Esophagus squamous epithelium (tissue), 4 donors: ENCODE measurements at regions not wholly inside any gene's neighbourhood (a gene's known extent, or its start where the extent isn't known, plus 50 kb on each side); places are given as distances from the start of the nearest gene placed in this dataset.

Experiments used
- CTCF ChIP-seq, 6 experiments: fragments of 450-650 bp in 4 of 6; fragments of 200-600 bp in 2 of 6; sonication (generic) in 2 of 6; IDR thresholded peaks; one replicate each; pipeline ENCODE4 v1.5.1; 2016 to 2019; ENCODE audit warnings: antibody characterized with exemption in 6 of 6, mild to moderate bottlenecking in 4 of 6, moderate library complexity in 4 of 6
- POLR2A ChIP-seq, 4 donors: fragments of 450-650 bp; IDR thresholded peaks; one replicate each; pipeline ENCODE4 v1.6.1; 2017; ENCODE audit warnings: antibody characterized with exemption in 4 of 4, mild to moderate bottlenecking in 4 of 4, moderate library complexity in 3 of 4

GRCh38 chr5:164881442-164881841, 1376.0 kb downstream of the MAT2B start:
- TF ChIP-seq POLR2A (IDR thresholded peaks at IDR 0.05) (no peak), CTCF (IDR thresholded peaks at IDR 0.05) (no peak)
